ENCODE measurements at regions not wholly inside any gene's neighbourhood (a gene's known extent, or its start where the extent isn't known, plus 50 kb on each side); places are given as distances from the start of the nearest gene placed in this dataset.

- DNase-seq (no peak), ATAC-seq (peak; percentile 21)
- no peaks in the 10 kb centered on the region for H3K36me3 ChIP-seq
- no peak overlapping the region for H3K4me3 ChIP-seq
- H3K27ac ChIP-seq = no peak overlapping the region
- H3K4me1 ChIP-seq = no peaks in the 10 kb centered on the region
- intact Hi-C loops (cut with DNase I) = no loop called here
- no peaks in the 10 kb centered on the region for H3K27me3 ChIP-seq
- TF ChIP-seq, protein P1, sequence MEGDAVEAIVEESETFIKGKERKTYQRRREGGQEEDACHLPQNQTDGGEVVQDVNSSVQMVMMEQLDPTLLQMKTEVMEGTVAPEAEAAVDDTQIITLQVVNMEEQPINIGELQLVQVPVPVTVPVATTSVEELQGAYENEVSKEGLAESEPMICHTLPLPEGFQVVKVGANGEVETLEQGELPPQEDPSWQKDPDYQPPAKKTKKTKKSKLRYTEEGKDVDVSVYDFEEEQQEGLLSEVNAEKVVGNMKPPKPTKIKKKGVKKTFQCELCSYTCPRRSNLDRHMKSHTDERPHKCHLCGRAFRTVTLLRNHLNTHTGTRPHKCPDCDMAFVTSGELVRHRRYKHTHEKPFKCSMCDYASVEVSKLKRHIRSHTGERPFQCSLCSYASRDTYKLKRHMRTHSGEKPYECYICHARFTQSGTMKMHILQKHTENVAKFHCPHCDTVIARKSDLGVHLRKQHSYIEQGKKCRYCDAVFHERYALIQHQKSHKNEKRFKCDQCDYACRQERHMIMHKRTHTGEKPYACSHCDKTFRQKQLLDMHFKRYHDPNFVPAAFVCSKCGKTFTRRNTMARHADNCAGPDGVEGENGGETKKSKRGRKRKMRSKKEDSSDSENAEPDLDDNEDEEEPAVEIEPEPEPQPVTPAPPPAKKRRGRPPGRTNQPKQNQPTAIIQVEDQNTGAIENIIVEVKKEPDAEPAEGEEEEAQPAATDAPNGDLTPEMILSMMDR (IDR thresholded peaks at IDR 0.05) = no peak
- no peaks in the 10 kb centered on the region for H3K9me3 ChIP-seq
Measured at GRCh38 chr4:45663628-45664081, 460.2 kb downstream of the GABRG1 start.

DNA sequence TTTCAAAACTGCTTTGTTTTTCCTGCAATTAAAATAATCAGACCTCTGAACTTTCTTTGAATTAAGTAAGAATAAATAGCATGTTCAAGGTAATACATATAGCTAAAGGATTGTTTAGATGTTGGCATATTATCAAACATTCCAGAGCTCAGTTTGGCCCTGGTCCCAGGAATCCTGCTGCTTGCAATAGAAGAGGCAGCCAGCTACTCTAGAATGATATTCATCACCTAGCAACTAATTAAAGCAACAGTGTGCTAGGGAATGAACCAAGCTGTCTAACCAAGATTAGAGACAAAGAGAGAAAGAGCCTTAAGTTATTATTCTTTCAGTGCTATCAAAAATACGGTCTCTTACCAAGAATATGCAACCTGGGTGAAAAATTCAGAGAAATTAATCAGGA is 460.9 kb downstream of the GABRG1 start:
- H3K27me3 ChIP-seq = no peaks in the 10 kb centered on the region
- ATAC-seq (peak; percentile 81), DNase-seq (no peak)
- H3K27ac ChIP-seq = no peak overlapping the region
- intact Hi-C loops (cut with DNase I) = no loop called here
- no peak overlapping the region for H3K4me3 ChIP-seq
- TF ChIP-seq, protein P1 (IDR thresholded peaks at IDR 0.05) = no peak
- H3K9me3 ChIP-seq = no peaks in the 10 kb centered on the region
- H3K4me1 ChIP-seq = no peaks in the 10 kb centered on the region
- H3K36me3 ChIP-seq = no peaks in the 10 kb centered on the region

- H3K27ac ChIP-seq = no peak overlapping the region
- H3K4me3 ChIP-seq = no peak overlapping the region
- no peak for DNase-seq
- no peak for ATAC-seq
- H3K9me3 ChIP-seq = no peaks in the 10 kb centered on the region
- no peaks in the 10 kb centered on the region for H3K36me3 ChIP-seq
- TF ChIP-seq, protein P1 (IDR thresholded peaks at IDR 0.05) = no peak
- intact Hi-C loops (cut with DNase I) = no loop called here
- H3K27me3 ChIP-seq = no peaks in the 10 kb centered on the region
- no peaks in the 10 kb centered on the region for H3K4me1 ChIP-seq
Measured at GRCh38 chr4:45661893-45662292, 462.0 kb downstream of the GABRG1 start.

GRCh38 chr4:45650545-45650944 is 473.3 kb downstream of the GABRG1 start:
- Histone ChIP-seq H3K27me3 (no peaks in the 10 kb centered on the region), H3K4me3 (no peak overlapping the region), H3K9me3 (no peaks in the 10 kb centered on the region), H3K4me1 (no peaks in the 10 kb centered on the region), H3K27ac (no peak overlapping the region), H3K36me3 (no peaks in the 10 kb centered on the region)
- no peak for DNase-seq
- intact Hi-C loops (cut with DNase I) = no loop called here
- TF ChIP-seq, protein P1 (IDR thresholded peaks at IDR 0.05) = no peak
- ATAC-seq = no peak

DNA sequence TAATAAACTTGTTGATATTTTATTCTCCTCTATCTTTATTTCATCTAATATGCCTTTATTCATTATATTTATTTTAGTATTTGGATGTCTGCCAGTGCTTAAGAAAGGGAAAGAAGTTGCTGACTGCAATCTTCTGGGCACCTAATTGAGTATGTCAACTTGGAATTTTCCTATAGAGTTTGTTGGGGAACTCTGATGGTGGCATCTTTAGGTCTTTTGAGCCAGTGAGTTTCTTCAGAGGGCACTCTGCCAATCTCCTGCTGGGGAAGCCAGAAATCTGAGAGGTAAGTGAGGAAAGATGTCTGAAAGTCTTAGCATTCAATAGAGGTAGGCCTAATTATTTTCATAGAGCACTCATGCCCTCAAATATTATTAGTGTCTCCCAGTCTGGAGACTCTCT is 475.0 kb downstream of the GABRG1 start:
- intact Hi-C loops (cut with DNase I) = no loop called here
- H3K27ac ChIP-seq = no peak overlapping the region
- no peak for ATAC-seq
- TF ChIP-seq, protein P1 (IDR thresholded peaks at IDR 0.05) = no peak
- no peak for DNase-seq
- H3K4me1 ChIP-seq = no peaks in the 10 kb centered on the region
- H3K4me3 ChIP-seq = no peak overlapping the region
- no peaks in the 10 kb centered on the region for H3K27me3 ChIP-seq
- H3K36me3 ChIP-seq = no peaks in the 10 kb centered on the region
- H3K9me3 ChIP-seq = no peaks in the 10 kb centered on the region

- Histone ChIP-seq H3K4me3 (no peak overlapping the region), H3K4me1 (no peaks in the 10 kb centered on the region), H3K27me3 (no peaks in the 10 kb centered on the region), H3K27ac (no peak overlapping the region), H3K36me3 (no peaks in the 10 kb centered on the region), H3K9me3 (no peaks in the 10 kb centered on the region)
- DNase-seq = no peak
- TF ChIP-seq, protein P1 (IDR thresholded peaks at IDR 0.05) = no peak
- intact Hi-C loops (cut with DNase I) = no loop called here
- no peak for ATAC-seq
Measured at GRCh38 chr4:45647823-45648222, 476.0 kb downstream of the GABRG1 start.

Data from upper lobe of right lung (tissue), 1 donor.